Esophagus (tissue), 2 donors: ENCODE measurements at regions not wholly inside any gene's neighbourhood (a gene's known extent, or its start where the extent isn't known, plus 50 kb on each side); places are given as distances from the start of the nearest gene placed in this dataset.
"Not testable (repeated sequence)": the region's sequence is repeated elsewhere in the genome, so short reads cannot be mapped to it uniquely, and the experiment has no call there.

ENCODE experiments used
- H3K27ac ChIP-seq, 2 donors: one replicate each; pipeline ENCODE4 v1.5.1; 2013; ENCODE audit warnings: low read depth in 2 of 2, mild to moderate bottlenecking in 2 of 2, inconsistent platforms in 1 of 2, low read length in 1 of 2, moderate library complexity in 1 of 2
- H3K27me3 ChIP-seq, 2 donors: one replicate each; pipeline ENCODE4 v1.6.1; 2013; ENCODE audit warnings: low read length in 2 of 2, control low read depth in 1 of 2, mild to moderate bottlenecking in 1 of 2; ENCODE audit not compliant: insufficient read depth in 2 of 2, control insufficient read depth in 1 of 2
- H3K36me3 ChIP-seq, 2 donors: one replicate each; pipeline ENCODE4 v1.6.1; 2013; ENCODE audit warnings: low read length in 1 of 2; ENCODE audit not compliant: control insufficient read depth in 2 of 2, insufficient read depth in 2 of 2
- H3K4me1 ChIP-seq, 2 donors: one replicate each; pipeline ENCODE4 v1.6.1; 2013; ENCODE audit warnings: low read length in 1 of 2; ENCODE audit not compliant: control insufficient read depth in 2 of 2, insufficient read depth in 2 of 2
- H3K4me3 ChIP-seq, 2 donors: one replicate each; pipeline ENCODE4 v1.5.1; 2013; ENCODE audit warnings: low read length in 2 of 2, mild to moderate bottlenecking in 2 of 2, low read depth in 1 of 2, moderate library complexity in 1 of 2
- H3K9me3 ChIP-seq, 2 donors: one replicate each; pipeline ENCODE4 v1.6.1; 2013; ENCODE audit warnings: mild to moderate bottlenecking in 2 of 2, low read depth in 1 of 2, low read length in 1 of 2, moderate library complexity in 1 of 2; ENCODE audit not compliant: control insufficient read depth in 2 of 2, insufficient read depth in 1 of 2
- WGBS, 2 donors: extraction: QIAGEN DNeasy Blood & Tissue Kit; methylation state at CpG; one replicate each; pipeline ENCODE4 v1.1.7; 2013; 5-methylcytosine and 5-hydroxymethylcytosine counted together
- donor health status: healthy with polysubstance abuse.
- donor health status: Bipolar disorder and iron deficiency.

GRCh38 chr2:150214626-150215025 is 272.8 kb downstream of the RND3 start:
- no peaks in the 10 kb centered on the region for H3K9me3 ChIP-seq
- no peaks in the 10 kb centered on the region for H3K4me1 ChIP-seq
- no peak overlapping the region for H3K4me3 ChIP-seq
- WGBS, 2 donors, result 41 to 49% methylated on average over 1 of the region's 1 CpG
- no peaks in the 10 kb centered on the region for H3K36me3 ChIP-seq
- no peaks in the 10 kb centered on the region for H3K27me3 ChIP-seq
- H3K27ac ChIP-seq, result no peak overlapping the region

- WGBS, 2 donors, result 52 to 58% methylated on average over 4 of the region's 4 CpGs
- no peak overlapping the region for H3K27ac ChIP-seq
- no peaks in the 10 kb centered on the region for H3K27me3 ChIP-seq
Measured at GRCh38 chr2:150212722-150213171, 274.7 kb downstream of the RND3 start.

GRCh38 chr2:150211164-150211631 is 276.3 kb downstream of the RND3 start:
- no peaks in the 10 kb centered on the region for H3K27me3 ChIP-seq
- no peak overlapping the region for H3K4me3 ChIP-seq
- H3K4me1 ChIP-seq, result no peaks in the 10 kb centered on the region
- no peak overlapping the region for H3K27ac ChIP-seq
- H3K36me3 ChIP-seq, result no peaks in the 10 kb centered on the region
- no peaks in the 10 kb centered on the region for H3K9me3 ChIP-seq

More at GRCh38 chr2:150212722-150213171, 274.7 kb downstream of the RND3 start:
- H3K4me3 ChIP-seq, result no peak overlapping the region
- no peaks in the 10 kb centered on the region for H3K4me1 ChIP-seq
- no peaks in the 10 kb centered on the region for H3K9me3 ChIP-seq
- no peaks in the 10 kb centered on the region for H3K36me3 ChIP-seq

GRCh38 chr2:150209746-150210145 is 277.7 kb downstream of the RND3 start:
- WGBS, 2 donors, result 41 to 49% methylated on average over 2 of the region's 2 CpGs
- Histone ChIP-seq H3K4me1 (no peaks in the 10 kb centered on the region), H3K9me3 (no peaks in the 10 kb centered on the region), H3K4me3 (no peak overlapping the region), H3K27me3 (no peaks in the 10 kb centered on the region), H3K27ac (no peak overlapping the region), H3K36me3 (no peaks in the 10 kb centered on the region)

GRCh38 chr2:150208689-150209088 is 278.8 kb downstream of the RND3 start:
- H3K27me3 ChIP-seq, result no peaks in the 10 kb centered on the region
- H3K27ac ChIP-seq, result no peak overlapping the region
- no peaks in the 10 kb centered on the region for H3K9me3 ChIP-seq
- H3K4me3 ChIP-seq, result no peak overlapping the region
- 73 to 77% methylated on average over 4 of the region's 4 CpGs for WGBS, 2 donors
- H3K4me1 ChIP-seq, result no peaks in the 10 kb centered on the region
- no peaks in the 10 kb centered on the region for H3K36me3 ChIP-seq

GRCh38 chr2:150207979-150208378 is 279.5 kb downstream of the RND3 start:
- Histone ChIP-seq H3K27me3 (no peaks in the 10 kb centered on the region), H3K27ac (no peak overlapping the region), H3K9me3 (no peaks in the 10 kb centered on the region), H3K4me1 (no peaks in the 10 kb centered on the region), H3K36me3 (no peaks in the 10 kb centered on the region), H3K4me3 (no peak overlapping the region)
- WGBS, 2 donors, result 24 to 28% methylated on average over 3 of the region's 3 CpGs

- no peak overlapping the region for H3K4me3 ChIP-seq
- no peak overlapping the region for H3K27ac ChIP-seq
- no peaks in the 10 kb centered on the region for H3K4me1 ChIP-seq
- no peaks in the 10 kb centered on the region for H3K9me3 ChIP-seq
- H3K27me3 ChIP-seq, result no peaks in the 10 kb centered on the region
- H3K36me3 ChIP-seq, result no peaks in the 10 kb centered on the region
- 59 to 66% methylated on average over 3 of the region's 3 CpGs for WGBS, 2 donors
Measured at GRCh38 chr2:150204451-150204850, 283.0 kb downstream of the RND3 start.

- not testable (repeated sequence) for H3K4me1 ChIP-seq, H3K27ac ChIP-seq, H3K36me3 ChIP-seq, H3K9me3 ChIP-seq, H3K27me3 ChIP-seq, H3K4me3 ChIP-seq
- WGBS, 2 donors, result 81 to 86% methylated on average over 1 of the region's 1 CpG
Measured at GRCh38 chr2:150194816-150195215, 292.7 kb downstream of the RND3 start.

GRCh38 chr2:150192701-150193100 is 294.8 kb downstream of the RND3 start:
- H3K27me3 ChIP-seq, result no peaks in the 10 kb centered on the region
- no peak overlapping the region for H3K4me3 ChIP-seq
- H3K9me3 ChIP-seq, result peaks cover 0 to 3% of the 10 kb centered on the region in 2 donors
- no peaks in the 10 kb centered on the region for H3K36me3 ChIP-seq
- WGBS, 2 donors, result 97 to 98% methylated on average over 6 of the region's 6 CpGs
- no peaks in the 10 kb centered on the region for H3K4me1 ChIP-seq
- H3K27ac ChIP-seq, result no peak overlapping the region

- Histone ChIP-seq H3K36me3 (no peaks in the 10 kb centered on the region), H3K9me3 (peaks cover 0 to 3% of the 10 kb centered on the region in 2 donors), H3K4me3 (no peak overlapping the region), H3K27ac (no peak overlapping the region), H3K27me3 (no peaks in the 10 kb centered on the region), H3K4me1 (no peaks in the 10 kb centered on the region)
- WGBS, 2 donors, result 60 to 69% methylated on average over 4 of the region's 4 CpGs
Measured at GRCh38 chr2:150191349-150191748, 296.1 kb downstream of the RND3 start.
